Esophagus squamous epithelium (tissue), 5 donors: ENCODE measurements at regions not wholly inside any gene's neighbourhood (a gene's known extent, or its start where the extent isn't known, plus 50 kb on each side); places are given as distances from the start of the nearest gene placed in this dataset.

ENCODE experiments used
- DNase-seq: peaks from one replicate; lab custom pipeline; 2025; lab: John Stamatoyannopoulos, UW
- H3K27ac ChIP-seq, 4 donors: fragments of 200-600 bp; sonication (generic); one replicate each; pipeline ENCODE4 v1.5.1; 2016 to 2019; ENCODE audit warnings: mild to moderate bottlenecking in 1 of 4
- H3K27me3 ChIP-seq, 4 donors: fragments of 200-600 bp; sonication (generic); 1 replicate in 3 of 4; 2 replicates in 1 of 4; pipeline versions ENCODE4 v1.5.1 to v1.6.0; 2017 to 2021; ENCODE audit warnings: antibody characterized with exemption in 1 of 4
- H3K36me3 ChIP-seq, 3 donors: fragments of 200-600 bp; sonication (generic); one replicate each; pipeline ENCODE4 v1.5.1; 2016 to 2019
- H3K4me1 ChIP-seq, 3 donors: fragments of 200-600 bp; sonication (generic); one replicate each; pipeline ENCODE4 v1.5.1; 2017 to 2019
- H3K4me3 ChIP-seq, 4 donors: fragments of 200-600 bp; sonication (generic); 1 replicate in 3 of 4; 2 replicates in 1 of 4; pipeline ENCODE4 v1.5.1; 2016 to 2019; ENCODE audit warnings: mild to moderate bottlenecking in 2 of 4, moderate library complexity in 1 of 4
- H3K9me3 ChIP-seq, 3 donors: fragments of 200-600 bp; sonication (generic); one replicate each; pipeline ENCODE4 v1.5.1; 2016 to 2019
- CTCF ChIP-seq, 6 experiments: fragments of 450-650 bp in 4 of 6; fragments of 200-600 bp in 2 of 6; sonication (generic) in 2 of 6; IDR thresholded peaks; one replicate each; pipeline ENCODE4 v1.5.1; 2016 to 2019; ENCODE audit warnings: antibody characterized with exemption in 6 of 6, mild to moderate bottlenecking in 4 of 6, moderate library complexity in 4 of 6
- POLR2A ChIP-seq, 4 donors: fragments of 450-650 bp; IDR thresholded peaks; one replicate each; pipeline ENCODE4 v1.6.1; 2017; ENCODE audit warnings: antibody characterized with exemption in 4 of 4, mild to moderate bottlenecking in 4 of 4, moderate library complexity in 3 of 4
- WGBS, 2 donors: methylation state at CpG; one replicate each; pipeline ENCODE4 v1.1.5; 2018; 5-methylcytosine and 5-hydroxymethylcytosine counted together
- intact Hi-C: fragments of 100-400 bp; cut with DNase I; formaldehyde crosslinking; loops from one replicate; pipeline ENCODE4 v1.15.0; 2022
- donor health status: DM: yes; HTN: yes; CAD: no.

- intact Hi-C loops: no loop called here
- 43 to 56% methylated on average over 5 of the region's 5 CpGs for WGBS, 2 donors
- no peak for DNase-seq
- Histone ChIP-seq H3K9me3 (no peaks in the 10 kb centered on the region), H3K27me3 (no peaks in the 10 kb centered on the region), H3K36me3 (no peaks in the 10 kb centered on the region), H3K4me3 (no peak overlapping the region), H3K27ac (no peak overlapping the region), H3K4me1 (no peaks in the 10 kb centered on the region)
- TF ChIP-seq POLR2A (IDR thresholded peaks at IDR 0.05) (no peak), CTCF (IDR thresholded peaks at IDR 0.05) (no peak)
Observed at GRCh38 chr12:115051378-115051777, 367.4 kb upstream of the TBX3 start.

- H3K27ac ChIP-seq: no peak overlapping the region
- H3K4me3 ChIP-seq: no peak overlapping the region
- 85 to 88% methylated on average over 4 of the region's 4 CpGs for WGBS, 2 donors
- H3K4me1 ChIP-seq: no peaks in the 10 kb centered on the region
- intact Hi-C loops: no loop called here
- TF ChIP-seq POLR2A (IDR thresholded peaks at IDR 0.05) (no peak), CTCF (IDR thresholded peaks at IDR 0.05) (no peak)
- H3K36me3 ChIP-seq: no peaks in the 10 kb centered on the region
- H3K9me3 ChIP-seq: no peaks in the 10 kb centered on the region
- DNase-seq: no peak
- no peaks in the 10 kb centered on the region for H3K27me3 ChIP-seq
Observed at GRCh38 chr12:115049614-115050013, 365.6 kb upstream of the TBX3 start.

- DNase-seq: no peak
- H3K4me3 ChIP-seq: no peak overlapping the region
- no peaks in the 10 kb centered on the region for H3K27me3 ChIP-seq
- H3K9me3 ChIP-seq: no peaks in the 10 kb centered on the region
- no peak overlapping the region for H3K27ac ChIP-seq
- WGBS, 2 donors: 63 to 80% methylated on average over 1 of the region's 1 CpG
- intact Hi-C loops: no loop called here
- H3K4me1 ChIP-seq: no peaks in the 10 kb centered on the region
- TF ChIP-seq POLR2A (IDR thresholded peaks at IDR 0.05) (no peak), CTCF (IDR thresholded peaks at IDR 0.05) (no peak)
- H3K36me3 ChIP-seq: no peaks in the 10 kb centered on the region
Observed at GRCh38 chr12:115046805-115047204, 362.8 kb upstream of the TBX3 start.

GRCh38 chr12:115044073-115044472, 360.1 kb upstream of the TBX3 start:
- DNase-seq: no peak

GRCh38 chr12:115043079-115043478, 359.1 kb upstream of the TBX3 start:
- WGBS, 2 donors: 62 to 85% methylated on average over 3 to 4 of the region's 4 CpGs
- DNase-seq: no peak
- intact Hi-C loops: no loop called here
- no peaks in the 10 kb centered on the region for H3K4me1 ChIP-seq
- H3K4me3 ChIP-seq: no peak overlapping the region
- H3K9me3 ChIP-seq: no peaks in the 10 kb centered on the region
- H3K36me3 ChIP-seq: no peaks in the 10 kb centered on the region
- TF ChIP-seq CTCF (IDR thresholded peaks at IDR 0.05): no peak
- H3K27ac ChIP-seq: no peak overlapping the region
- H3K27me3 ChIP-seq: no peaks in the 10 kb centered on the region

More at GRCh38 chr12:115044073-115044472, 360.1 kb upstream of the TBX3 start:
- no peaks in the 10 kb centered on the region for H3K27me3 ChIP-seq
- H3K4me3 ChIP-seq: no peak overlapping the region
- 79 to 82% methylated on average over 6 of the region's 6 CpGs for WGBS, 2 donors
- H3K9me3 ChIP-seq: no peaks in the 10 kb centered on the region
- intact Hi-C loops: no loop called here
- no peak overlapping the region for H3K27ac ChIP-seq
- no peaks in the 10 kb centered on the region for H3K36me3 ChIP-seq
- TF ChIP-seq POLR2A (IDR thresholded peaks at IDR 0.05): no peak
- no peaks in the 10 kb centered on the region for H3K4me1 ChIP-seq

GRCh38 chr12:115042341-115042740, 358.4 kb upstream of the TBX3 start:
- Histone ChIP-seq H3K27ac (no peak overlapping the region), H3K4me3 (no peak overlapping the region), H3K36me3 (no peaks in the 10 kb centered on the region), H3K27me3 (no peaks in the 10 kb centered on the region), H3K4me1 (no peaks in the 10 kb centered on the region), H3K9me3 (no peaks in the 10 kb centered on the region)
- intact Hi-C loops: no loop called here
- no peak for DNase-seq
- TF ChIP-seq POLR2A (IDR thresholded peaks at IDR 0.05): no peak
- no peak for TF ChIP-seq CTCF (IDR thresholded peaks at IDR 0.05)
